GM19395 (cell line): ENCODE measurements at regions not wholly inside any gene's neighbourhood (a gene's known extent, or its start where the extent isn't known, plus 50 kb on each side); places are given as distances from the start of the nearest gene placed in this dataset.
"Not testable (repeated sequence)": the region's sequence is repeated elsewhere in the genome, so short reads cannot be mapped to it uniquely, and the experiment has no call there.

Source experiments
- ATAC-seq: cut with Tn5 transposase; IDR thresholded peaks from one replicate; pipeline ENCODE4 v1.9.1; 2021; ENCODE audit warnings: mild to moderate bottlenecking, moderate library complexity; ENCODE audit not compliant: unreplicated experiment

DNA sequence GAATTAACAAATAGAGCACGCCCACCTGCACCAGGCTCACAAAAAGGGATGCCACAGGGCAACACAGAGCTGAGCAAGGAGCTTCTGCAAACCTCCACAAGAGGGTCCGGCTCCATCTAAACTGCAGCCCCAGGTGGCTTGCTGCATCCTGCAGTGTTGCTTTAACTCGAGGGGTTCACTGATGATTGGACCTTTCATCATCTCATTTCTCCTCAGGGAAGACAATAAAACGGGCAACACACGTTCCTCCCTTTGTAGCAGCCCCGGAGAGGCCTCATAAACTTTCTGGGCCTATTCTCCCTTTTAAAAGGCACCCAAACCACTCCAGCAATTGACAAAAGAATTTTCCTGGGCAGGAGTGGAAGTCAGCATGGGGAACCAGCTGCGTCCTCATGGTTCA is 161.5 kb upstream of the CDH4 start:
- no peak for ATAC-seq

DNA sequence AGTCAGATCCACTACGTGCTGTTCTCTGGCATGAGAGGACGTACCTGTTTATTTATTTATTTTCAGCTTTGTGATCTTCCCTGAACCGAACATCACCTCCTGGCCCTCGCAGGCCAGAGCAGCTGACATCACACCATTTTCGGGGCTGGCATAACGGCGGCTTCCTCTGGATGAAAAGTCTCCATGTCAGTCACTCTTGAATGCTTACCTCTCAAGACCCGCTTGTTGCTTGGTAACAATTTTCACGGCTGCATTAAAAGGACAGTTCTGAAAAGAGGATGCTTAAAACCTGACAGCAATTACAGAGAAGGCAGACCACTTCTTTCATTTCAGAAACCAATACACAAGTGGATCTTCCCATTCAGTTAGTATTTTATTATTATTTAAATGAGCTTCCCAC is 159.8 kb upstream of the CDH4 start:
- ATAC-seq: no peak

DNA sequence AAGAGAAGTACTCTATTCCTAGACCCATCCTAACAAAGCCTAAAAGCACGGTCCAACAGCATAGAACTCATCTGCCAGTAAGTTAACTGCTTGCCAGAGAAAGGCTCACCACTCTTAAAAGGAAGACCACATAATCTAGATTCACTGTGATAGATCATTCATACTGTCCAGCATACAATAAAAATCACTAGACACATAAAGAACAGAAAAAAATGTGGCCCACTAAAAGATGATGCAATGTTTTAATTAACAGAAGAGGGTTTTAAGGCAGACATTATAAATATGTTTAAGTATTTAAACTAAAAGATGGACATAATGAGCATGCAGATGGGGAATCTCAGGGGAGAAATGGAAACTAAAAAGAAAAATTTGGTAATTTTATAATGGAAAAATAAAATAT is 157.5 kb upstream of the CDH4 start:
- ATAC-seq: no peak

DNA sequence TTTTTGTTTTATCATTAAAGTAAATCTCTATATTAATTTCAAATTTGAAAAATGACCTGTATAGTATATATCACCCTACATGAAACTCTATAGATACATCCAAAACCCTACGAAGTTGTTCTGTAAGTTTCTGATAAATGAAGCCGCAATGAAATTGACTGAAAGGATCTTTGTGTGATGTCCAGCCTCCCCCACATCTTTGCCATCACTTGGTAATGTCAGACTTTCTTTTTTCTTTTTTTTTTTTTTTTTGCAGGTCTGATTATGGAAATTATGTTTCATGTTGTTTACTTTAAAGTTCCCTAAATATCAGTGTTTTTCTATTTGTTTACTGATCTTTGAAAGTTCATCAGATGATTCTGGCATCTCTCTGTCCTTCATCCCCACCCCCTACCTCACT is 155.6 kb upstream of the CDH4 start:
- ATAC-seq: no peak

DNA sequence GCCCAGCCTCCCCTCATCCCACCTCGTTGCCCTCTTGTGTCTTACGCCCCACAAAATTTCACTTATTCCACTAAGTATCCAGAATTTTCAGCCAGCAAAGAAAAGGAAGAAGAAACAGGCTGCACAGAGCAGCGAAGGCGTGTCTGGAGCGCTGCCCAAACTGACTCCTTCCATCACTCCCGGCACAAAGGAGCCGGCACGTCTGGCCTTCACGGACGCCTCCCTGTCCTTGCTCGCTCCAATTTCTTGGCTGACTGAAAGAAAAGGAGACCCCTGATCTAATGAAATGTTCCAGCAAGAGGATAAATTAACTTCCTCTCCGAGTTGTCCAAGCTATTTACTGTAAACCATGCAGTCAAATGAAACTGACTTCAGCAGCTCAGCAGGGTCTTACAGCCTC is 152.3 kb upstream of the CDH4 start:
- ATAC-seq: no peak

DNA sequence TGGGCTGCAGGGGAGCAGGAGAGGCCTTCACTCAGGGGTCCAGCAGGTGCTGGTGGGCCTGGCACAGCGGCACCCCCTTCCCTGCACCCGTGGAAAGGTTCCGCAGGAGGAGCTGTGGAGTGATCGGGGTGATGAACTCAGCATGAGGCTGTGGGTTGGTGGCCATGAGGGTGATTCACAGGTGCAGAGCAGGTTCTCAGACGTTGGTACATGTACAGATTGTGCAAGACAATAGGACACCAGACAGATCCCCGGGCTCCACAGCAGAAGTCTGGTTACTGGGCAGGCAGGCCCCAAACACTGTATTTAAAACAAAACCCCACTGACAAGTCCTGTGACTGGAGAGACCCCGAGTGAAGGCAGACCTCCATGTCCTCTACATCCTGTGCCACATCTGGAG is 151.6 kb upstream of the CDH4 start:
- no peak for ATAC-seq

DNA sequence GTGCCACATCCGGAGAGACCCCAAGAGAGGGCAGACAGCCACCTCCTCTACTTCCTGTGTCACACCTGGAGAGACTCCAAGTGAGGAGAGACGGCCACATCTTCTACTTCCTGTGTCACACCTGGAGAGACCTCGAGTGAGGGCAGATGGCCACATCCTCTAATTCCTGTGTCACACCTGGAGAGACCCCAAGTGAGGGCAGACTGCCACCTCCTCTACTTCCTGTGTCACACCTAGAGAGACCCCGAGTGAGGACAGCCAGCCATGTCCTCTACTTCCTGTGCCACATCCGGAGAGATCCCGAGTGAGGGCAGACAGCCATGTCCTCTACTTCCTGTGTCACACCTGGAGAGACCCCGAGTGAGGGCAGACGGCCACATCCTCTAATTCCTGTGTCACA is 150.7 kb upstream of the CDH4 start:
- ATAC-seq: not testable (repeated sequence)

DNA sequence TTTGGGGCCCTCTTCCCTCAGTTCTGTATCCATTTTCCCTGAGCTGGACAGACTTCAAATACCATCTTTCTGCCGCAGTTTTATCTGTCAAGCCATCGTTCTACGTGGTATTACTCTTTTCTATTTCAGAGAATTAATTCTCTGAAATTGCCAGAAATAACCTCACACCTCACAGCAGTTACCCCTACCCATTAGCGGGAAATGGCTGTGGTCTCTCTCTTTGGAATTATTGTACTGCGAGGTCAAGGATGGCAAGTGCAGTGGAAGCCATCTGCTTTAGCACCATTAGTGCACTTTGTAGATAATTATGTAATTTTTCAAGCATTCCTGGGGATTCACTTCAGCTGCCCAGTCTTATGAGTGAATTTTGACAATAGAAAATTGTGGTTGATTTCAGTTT is 147.8 kb upstream of the CDH4 start:
- ATAC-seq: no peak

DNA sequence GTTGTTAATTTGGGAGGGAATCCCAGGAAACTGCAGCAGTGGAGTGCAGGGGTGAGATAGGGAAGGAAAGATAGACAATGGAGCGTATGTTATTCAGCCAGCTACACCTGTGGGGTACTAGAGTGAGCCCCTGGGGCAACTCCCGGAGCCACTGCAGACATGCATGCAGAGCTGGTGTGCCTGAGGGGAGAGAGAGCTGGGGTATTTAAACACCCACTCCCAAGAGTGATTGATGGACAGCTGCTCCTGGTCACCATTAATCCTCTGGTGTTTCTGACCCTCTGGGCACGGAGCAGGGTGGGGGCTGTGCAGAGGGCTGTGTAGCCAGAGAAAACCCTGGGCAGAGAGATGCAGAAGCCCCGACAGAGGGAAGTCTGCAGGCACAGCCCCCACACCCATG is 146.7 kb upstream of the CDH4 start:
- no peak for ATAC-seq

DNA sequence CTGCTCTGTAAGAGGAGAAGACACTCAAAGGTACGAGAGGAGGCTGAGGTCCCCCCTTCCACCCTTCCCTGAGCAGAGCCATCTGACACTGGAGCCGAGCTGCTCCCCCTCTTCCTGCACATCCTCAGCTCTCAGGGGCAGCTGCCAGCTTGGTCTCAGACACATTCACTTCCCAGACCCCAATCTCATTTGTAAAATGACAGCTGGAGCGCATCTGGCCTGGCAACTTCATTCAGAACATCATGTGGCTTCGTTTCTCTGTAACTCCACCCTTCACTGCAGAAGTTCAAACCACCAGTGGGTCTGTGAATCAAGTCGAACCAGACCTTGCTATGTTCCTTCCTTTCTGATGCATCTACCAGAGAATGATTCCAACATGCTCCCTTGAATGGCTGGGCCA is 145.6 kb upstream of the CDH4 start:
- ATAC-seq: no peak

DNA sequence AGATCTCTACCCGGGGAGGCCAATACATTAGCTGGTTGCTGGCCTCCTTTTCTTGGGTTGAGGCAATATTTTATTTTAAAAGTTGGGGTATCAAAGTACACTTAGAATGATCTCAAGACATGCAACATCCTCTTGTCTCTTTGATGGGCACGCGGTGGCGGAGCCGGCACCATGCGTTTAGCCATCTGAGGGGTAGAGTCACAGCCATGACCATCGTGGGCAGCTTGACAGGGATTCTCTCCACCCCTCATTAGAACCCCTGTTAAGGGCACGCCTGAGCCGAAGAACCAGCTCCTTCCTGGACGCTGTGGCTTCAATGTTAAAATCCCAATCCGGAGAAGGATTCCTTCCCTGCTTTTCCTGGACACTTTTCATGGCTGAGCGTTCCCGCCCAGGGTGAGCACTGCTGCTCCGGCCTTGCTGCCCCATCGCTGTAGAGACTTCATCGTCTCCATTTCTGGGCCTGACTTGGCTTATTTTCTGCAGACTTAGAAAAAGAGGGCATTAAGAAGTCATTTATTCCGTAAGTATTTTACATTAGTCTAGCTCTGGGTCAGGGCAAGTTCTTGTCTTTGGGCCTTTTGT is 142.7 kb upstream of the CDH4 start:
- no peak for ATAC-seq

DNA sequence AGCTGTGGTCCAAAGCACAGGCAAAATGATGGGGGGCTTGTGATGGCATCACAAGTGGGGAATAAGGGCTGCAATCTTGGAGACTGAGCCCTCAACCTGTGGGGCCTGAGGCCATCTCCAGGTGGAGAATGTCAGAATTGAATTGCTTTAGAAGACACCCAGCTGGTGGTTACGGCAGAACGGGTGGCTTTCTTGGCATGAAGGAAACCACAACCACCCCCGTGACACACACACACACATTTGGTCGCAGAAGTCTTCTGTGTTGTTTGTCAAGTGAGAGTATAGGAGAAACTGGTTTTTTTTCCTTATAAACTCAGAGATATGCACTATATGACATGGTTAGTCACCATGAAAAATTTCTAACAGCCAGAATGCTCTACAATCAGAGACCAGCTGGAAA is 139.5 kb upstream of the CDH4 start:
- no peak for ATAC-seq

DNA sequence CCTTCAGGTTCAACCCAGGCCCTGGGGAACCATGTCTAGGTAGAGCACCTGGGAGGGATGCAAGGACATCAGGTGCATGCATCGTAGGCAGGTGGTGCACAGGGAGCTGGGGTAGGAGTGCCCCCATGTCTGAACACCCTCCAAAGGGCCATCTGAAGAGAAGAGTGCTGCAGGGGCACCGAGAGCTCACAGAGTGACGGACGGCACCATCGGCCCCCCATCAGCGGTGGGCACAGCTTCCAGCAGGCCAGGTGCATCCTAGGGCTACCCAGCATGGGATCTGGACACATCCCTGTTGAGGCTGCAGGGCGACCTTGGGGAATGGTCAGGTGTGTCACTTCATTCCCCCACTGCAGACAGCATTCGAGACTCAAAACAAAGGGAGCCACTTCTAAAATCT is 138.3 kb upstream of the CDH4 start:
- ATAC-seq: no peak

DNA sequence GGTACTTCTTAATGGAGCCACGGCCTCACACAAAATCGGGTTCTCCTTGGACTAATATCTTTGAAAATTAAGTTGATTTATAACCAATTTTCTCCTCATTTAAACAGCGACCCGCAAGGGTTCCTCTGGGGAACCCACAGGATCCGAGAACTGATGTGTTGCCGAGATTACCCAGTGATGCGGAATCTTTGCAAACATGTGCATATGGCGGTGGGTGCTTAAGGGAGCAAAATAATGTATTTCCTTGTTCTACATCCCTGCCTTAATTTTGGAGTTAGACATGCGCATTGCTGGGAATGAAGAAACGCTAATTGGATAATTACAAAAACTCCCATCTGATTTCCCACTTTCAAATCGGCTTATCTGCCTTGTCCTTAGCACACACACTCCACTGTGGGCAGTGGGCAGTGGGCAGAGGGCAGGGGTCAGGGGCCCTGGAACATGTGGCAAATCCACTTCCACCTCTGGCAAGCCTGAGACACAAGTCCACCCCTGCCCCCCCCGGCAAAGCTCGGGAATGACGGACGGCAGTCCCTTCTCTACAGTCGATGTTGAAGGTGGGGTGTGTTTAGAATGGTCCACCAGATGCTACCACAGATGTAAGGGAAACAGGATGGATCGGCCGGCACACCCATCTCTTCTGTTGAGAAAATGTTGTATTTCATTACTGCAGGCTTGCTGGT is 137.4 kb upstream of the CDH4 start:
- no peak for ATAC-seq

DNA sequence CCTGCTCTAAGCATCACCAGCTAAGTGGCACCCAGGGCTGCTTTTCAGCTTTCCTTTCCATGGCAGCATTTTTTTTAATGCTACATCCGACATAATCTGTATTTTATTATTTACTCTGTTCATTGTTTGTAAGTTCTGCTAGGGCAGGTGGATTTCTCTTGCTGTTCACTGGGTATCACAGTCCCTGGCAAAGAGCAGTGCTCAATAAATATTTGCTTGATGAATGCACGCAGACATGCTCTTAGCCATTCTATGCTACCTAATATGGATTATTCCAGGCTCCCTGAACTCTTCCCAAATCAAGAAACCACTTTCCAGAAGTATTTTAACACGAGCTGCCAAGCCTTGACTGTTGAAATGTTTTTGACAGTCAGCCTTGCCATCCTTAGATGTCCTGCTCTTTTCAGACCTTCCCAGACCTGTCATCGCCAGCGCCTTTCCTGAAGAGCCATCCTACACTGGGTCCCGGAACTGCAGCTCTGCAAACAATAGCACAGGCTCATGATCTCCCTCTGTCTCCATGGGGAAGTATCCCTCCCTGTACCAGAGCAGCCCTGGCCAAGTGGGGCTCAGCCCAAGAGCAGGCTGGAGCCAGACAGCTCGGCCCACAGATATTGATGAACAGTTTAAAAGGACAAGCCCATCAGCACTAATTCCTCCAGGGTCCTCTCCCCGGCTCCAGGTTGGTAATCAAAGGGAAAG is 136.5 kb upstream of the CDH4 start:
- no peak for ATAC-seq

DNA sequence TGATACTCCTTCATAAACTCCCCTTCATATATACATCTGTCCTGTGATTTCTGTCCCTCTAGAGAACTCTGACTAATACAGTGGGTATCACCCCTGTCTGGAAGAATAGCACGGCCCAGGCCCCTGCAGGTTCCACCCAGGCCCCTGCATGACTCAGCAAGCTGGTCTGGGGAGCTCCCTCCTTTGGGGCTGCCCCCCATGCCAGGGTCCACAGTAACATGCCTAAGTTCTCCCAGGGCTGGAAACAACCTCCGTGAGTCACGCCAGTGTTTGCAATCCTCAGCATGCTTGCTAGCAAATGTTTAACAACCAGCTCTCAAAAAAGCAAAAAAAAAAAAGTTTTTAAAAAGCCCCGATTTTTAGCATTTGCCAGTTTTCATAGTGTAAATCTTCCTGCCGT is 134.3 kb upstream of the CDH4 start:
- ATAC-seq: no peak

DNA sequence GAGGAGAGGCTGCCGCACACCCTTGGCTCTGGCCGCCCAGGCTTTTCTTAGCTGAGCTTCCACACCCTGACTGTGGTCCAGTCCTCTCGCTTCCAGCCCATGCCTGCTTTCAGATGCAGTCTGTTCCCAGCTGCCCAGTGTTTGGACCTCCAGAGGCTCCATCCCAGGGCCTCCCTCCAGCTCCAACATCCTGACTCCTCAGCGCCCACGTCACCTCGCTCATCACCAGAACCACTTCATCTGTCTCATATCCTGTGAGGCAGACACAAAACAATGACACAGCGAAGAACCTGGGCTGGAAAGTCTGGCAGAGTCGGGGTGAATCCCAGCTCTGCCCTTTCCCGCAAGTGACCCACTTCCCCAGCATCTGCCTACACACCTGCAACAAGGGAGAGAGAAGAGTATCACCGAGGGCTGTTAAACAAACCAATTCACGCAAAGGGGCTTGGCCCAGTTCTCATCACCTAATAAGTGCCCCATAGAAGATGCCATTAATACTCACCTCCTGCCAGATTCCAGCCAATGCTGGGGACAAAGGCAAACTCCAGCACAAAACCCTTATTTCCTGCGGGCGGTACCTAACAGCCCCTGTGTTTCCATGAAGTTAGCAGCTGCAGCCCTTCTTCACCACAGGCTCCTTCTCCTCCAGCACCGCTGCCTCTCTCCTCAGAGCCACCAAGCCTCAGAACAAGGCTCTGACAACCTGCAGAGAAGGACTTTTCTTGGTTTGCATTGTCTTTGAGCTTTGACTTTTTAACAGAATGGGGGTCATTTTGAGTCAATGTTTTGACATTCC is 133.4 kb upstream of the CDH4 start:
- no peak for ATAC-seq

DNA sequence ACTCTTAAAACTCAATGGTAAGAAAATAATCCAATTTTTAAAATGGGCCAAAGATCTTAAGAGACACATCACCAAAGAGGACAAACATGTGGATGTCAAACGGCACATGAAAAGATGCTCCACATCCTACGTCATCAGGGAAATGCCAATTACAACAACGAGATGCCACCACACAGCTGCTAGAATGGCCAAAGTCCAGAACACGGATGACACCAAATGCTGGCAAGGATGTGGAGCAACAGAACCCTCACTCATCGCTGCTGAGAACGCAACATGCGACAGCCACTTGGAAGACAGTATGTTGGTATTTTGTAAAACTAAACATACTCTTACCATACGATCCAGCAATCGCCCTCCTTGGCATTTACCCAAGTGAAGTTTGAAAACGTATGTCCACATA is 132.8 kb upstream of the CDH4 start:
- no peak for ATAC-seq

DNA sequence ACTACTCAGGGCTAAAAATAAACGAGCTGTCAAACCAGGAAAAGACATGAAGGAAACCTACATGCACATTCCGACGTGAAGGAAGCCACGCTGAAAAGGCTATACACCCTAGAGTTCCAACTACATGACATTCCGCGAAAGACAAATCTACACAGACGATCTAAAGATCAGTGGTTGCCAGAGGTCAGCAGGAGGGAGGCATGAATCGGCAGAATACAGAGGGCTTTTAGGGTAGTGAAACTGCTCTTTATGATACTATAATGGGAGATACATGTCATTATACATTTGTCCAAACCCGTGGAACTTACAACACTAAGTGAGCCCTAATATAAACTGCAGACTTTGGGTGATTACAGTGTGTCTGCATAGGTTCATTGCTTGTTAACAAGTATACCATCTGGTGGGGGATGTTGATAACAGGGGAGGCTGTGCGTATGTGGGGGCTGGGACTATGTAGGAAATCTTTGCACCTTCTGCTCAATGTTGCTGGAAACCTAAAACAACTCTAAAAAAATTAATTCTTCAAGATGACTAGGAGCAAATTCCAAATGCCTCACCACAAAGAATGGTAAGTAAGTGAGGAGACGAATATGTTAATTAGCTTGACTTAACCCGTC is 132.2 kb upstream of the CDH4 start:
- ATAC-seq: no peak

DNA sequence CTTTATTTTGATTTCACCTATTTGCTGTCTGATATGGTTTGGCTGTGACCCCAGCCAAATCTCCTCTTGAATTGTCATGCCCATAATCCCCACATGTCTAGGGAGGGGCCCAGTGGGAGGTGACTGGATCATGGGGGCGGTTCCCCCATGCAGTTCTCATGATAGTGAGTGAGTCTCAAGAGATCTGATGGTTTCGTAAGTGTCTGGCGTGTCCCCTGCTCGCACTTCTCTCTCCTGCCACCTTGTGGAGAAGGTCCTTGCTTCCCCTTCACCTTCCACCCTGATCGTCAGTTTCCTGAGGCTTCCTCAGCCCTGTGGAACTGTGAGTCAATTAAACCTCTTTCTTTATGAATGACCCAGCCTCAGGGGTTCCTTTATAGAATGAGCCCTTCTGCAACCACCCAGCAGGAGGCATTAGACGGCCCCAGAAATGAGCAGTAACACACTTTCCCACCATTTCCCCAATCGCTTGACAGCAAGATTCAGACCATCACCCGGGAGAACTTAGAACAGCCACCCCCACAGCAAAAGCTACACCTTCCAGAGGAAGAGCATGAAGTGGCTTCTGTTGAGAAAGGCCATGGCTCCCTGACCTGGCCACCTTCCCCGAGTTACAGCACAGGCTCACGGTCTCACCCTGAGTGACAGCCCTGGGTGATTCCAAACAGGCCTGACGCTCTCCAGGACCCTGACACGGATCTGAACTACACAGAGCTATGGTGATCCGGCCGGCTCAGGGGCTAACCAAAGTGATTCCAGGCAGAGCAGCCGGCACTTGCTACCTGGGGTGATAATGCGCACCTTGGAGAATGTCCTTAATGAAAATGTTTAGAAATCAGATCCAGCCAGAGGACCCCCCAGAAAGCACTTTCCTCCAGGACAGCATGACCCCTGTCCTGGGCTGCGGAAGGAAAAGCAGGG is 131.2 kb upstream of the CDH4 start:
- no peak for ATAC-seq
